Ishikawa (cell line): ENCODE measurements at regions not wholly inside any gene's neighbourhood (a gene's known extent, or its start where the extent isn't known, plus 50 kb on each side); places are given as distances from the start of the nearest gene placed in this dataset.

Source experiments
- CEBPB ChIP-seq: IDR thresholded peaks from 2 replicates; pipeline ENCODE4 v1.6.1; 2012
- CREB1 ChIP-seq: IDR thresholded peaks from 2 replicates; pipeline ENCODE4 v1.6.1; 2012; ENCODE audit warnings: low read depth
- EGR1 ChIP-seq: IDR thresholded peaks from 2 replicates; pipeline ENCODE4 v1.6.1; 2012
- EP300 ChIP-seq: IDR thresholded peaks from 2 replicates; pipeline ENCODE4 v1.6.1; 2012; ENCODE audit warnings: borderline replicate concordance
- FOXM1 ChIP-seq: IDR thresholded peaks from 2 replicates; pipeline ENCODE4 v1.6.1; 2012; ENCODE audit warnings: low read depth, borderline replicate concordance
- MAX ChIP-seq: IDR thresholded peaks from 2 replicates; pipeline ENCODE4 v1.6.1; 2012
- NFIC ChIP-seq: IDR thresholded peaks from 2 replicates; pipeline ENCODE4 v1.6.1; 2012
- RAD21 ChIP-seq: IDR thresholded peaks from 2 replicates; pipeline ENCODE4 v1.6.1; 2012; ENCODE audit warnings: low read depth
- REST ChIP-seq: IDR thresholded peaks from 2 replicates; pipeline ENCODE4 v1.6.1; 2012; ENCODE audit warnings: low read depth, mild to moderate bottlenecking
- TAF1 ChIP-seq: IDR thresholded peaks from 2 replicates; pipeline ENCODE4 v1.6.1; 2012; ENCODE audit warnings: low read depth, mild to moderate bottlenecking
- TCF12 ChIP-seq: IDR thresholded peaks from 2 replicates; pipeline ENCODE4 v1.6.1; 2012; ENCODE audit warnings: low read depth
- TEAD4 ChIP-seq: IDR thresholded peaks from 2 replicates; pipeline ENCODE4 v1.6.1; 2012
- YY1 ChIP-seq: IDR thresholded peaks from 2 replicates; pipeline ENCODE4 v1.6.1; 2012; ENCODE audit warnings: low read depth
- ZBTB7A ChIP-seq: IDR thresholded peaks from 2 replicates; pipeline ENCODE4 v1.6.1; 2012; ENCODE audit warnings: low read depth
- TF ChIP-seq, protein P1 (sequence below): IDR thresholded peaks from 2 replicates; pipeline ENCODE4 v1.6.1; 2012

GRCh38 chr21:32135401-32136363, 143.2 kb downstream of the MIS18A start:
- TF ChIP-seq TCF12, result no peak

GRCh38 chr21:32134441-32135130, 144.3 kb downstream of the MIS18A start:
- no peak for TF ChIP-seq CEBPB
- no peak for TF ChIP-seq YY1
- no peak for TF ChIP-seq NFIC
- no peak for TF ChIP-seq RAD21
- TF ChIP-seq ZBTB7A, result no peak
- TF ChIP-seq TCF12, result no peak
- no peak for TF ChIP-seq REST
- TF ChIP-seq MAX, result no peak

DNA sequence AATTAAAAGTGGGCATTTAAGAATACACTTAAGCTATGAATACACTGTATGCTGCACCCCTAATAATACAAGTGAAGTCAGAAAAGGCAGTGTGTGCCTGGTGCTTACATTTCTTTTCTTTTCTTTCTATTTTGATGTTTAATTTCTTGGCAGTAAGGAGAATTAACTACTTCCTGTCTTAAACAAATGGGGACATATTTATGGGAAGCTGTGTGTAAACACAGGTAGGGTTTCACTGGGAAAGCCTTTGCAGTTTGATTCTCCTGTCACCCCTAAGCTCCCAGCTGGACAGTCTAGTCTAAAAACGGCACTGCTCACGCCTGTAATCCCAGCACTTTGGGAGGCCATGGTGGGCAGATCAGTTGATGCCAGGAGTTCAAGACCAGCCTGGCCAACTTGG, 146.0 kb downstream of the MIS18A start:
- no peak for TF ChIP-seq TAF1
- no peak for TF ChIP-seq EGR1
- TF ChIP-seq CEBPB, result no peak
- TF ChIP-seq FOXM1, result no peak
- no peak for TF ChIP-seq YY1
- TF ChIP-seq NFIC, result no peak
- TF ChIP-seq RAD21, result no peak
- TF ChIP-seq EP300, result no peak
- no peak for TF ChIP-seq ZBTB7A
- TF ChIP-seq, protein P1, sequence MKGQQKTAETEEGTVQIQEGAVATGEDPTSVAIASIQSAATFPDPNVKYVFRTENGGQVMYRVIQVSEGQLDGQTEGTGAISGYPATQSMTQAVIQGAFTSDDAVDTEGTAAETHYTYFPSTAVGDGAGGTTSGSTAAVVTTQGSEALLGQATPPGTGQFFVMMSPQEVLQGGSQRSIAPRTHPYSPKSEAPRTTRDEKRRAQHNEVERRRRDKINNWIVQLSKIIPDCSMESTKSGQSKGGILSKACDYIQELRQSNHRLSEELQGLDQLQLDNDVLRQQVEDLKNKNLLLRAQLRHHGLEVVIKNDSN, result no peak
- no peak for TF ChIP-seq TCF12
- TF ChIP-seq REST, result no peak

- TF ChIP-seq REST (no peak), TEAD4 (no peak), NFIC (no peak), CREB1 (no peak), TCF12 (no peak), FOXM1 (no peak), RAD21 (no peak), MAX (no peak), YY1 (no peak), EP300 (no peak), TAF1 (no peak), ZBTB7A (no peak), CEBPB (no peak), EGR1 (no peak)
- TF ChIP-seq, protein P1, result no peak
Measured at GRCh38 chr21:32132409-32132808, 146.4 kb downstream of the MIS18A start.
